Dedifferentiated amniotic fluid mesenchymal stem cell (primary cell): ENCODE measurements at regions not wholly inside any gene's neighbourhood (a gene's known extent, or its start where the extent isn't known, plus 50 kb on each side); places are given as distances from the start of the nearest gene placed in this dataset.
"Not testable (repeated sequence)": the region's sequence is repeated elsewhere in the genome, so short reads cannot be mapped to it uniquely, and the experiment has no call there.

Experiments used
- DNase-seq: peaks from one replicate; pipeline ENCODE4 v3.0.0-alpha.2; 2016; ENCODE audit errors: extremely low spot score

GRCh38 chr10:8173243-8173865 is 118.9 kb downstream of the GATA3 start:
- DNase-seq, result no peak

- no peak for DNase-seq
These were observed 119.4 kb downstream of the GATA3 start for GRCh38 chr10:8173866-8174243.

GRCh38 chr10:8174762-8175161 is 120.3 kb downstream of the GATA3 start:
- DNase-seq, result no peak

- DNase-seq, result not testable (repeated sequence)
These were observed 123.0 kb downstream of the GATA3 start for GRCh38 chr10:8177526-8177925.

- DNase-seq, result not testable (repeated sequence)
These were observed 125.3 kb downstream of the GATA3 start for GRCh38 chr10:8179773-8180172.

- no peak for DNase-seq
These were observed 126.0 kb downstream of the GATA3 start for GRCh38 chr10:8180360-8181109.

- DNase-seq, result no peak
These were observed 127.1 kb downstream of the GATA3 start for GRCh38 chr10:8181496-8182157.

- no peak for DNase-seq
These were observed 128.3 kb downstream of the GATA3 start for GRCh38 chr10:8182806-8183205.

- no peak for DNase-seq
These were observed 128.8 kb downstream of the GATA3 start for GRCh38 chr10:8183241-8183704.

- no peak for DNase-seq
These were observed 132.7 kb downstream of the GATA3 start for GRCh38 chr10:8187171-8187666.

GRCh38 chr10:8189458-8189857 is 135.0 kb downstream of the GATA3 start:
- DNase-seq, result no peak

GRCh38 chr10:8192301-8192700 is 137.8 kb downstream of the GATA3 start:
- no peak for DNase-seq

GRCh38 chr10:8193546-8193945 is 139.1 kb downstream of the GATA3 start:
- no peak for DNase-seq

GRCh38 chr10:8194050-8194449 is 139.6 kb downstream of the GATA3 start:
- no peak for DNase-seq

GRCh38 chr10:8206882-8207281 is 152.4 kb downstream of the GATA3 start:
- DNase-seq, result no peak

GRCh38 chr10:8211631-8212030 is 157.1 kb downstream of the GATA3 start:
- DNase-seq, result no peak

GRCh38 chr10:8213735-8214134 is 159.2 kb downstream of the GATA3 start:
- no peak for DNase-seq

GRCh38 chr10:8214587-8214986 is 160.1 kb downstream of the GATA3 start:
- no peak for DNase-seq

GRCh38 chr10:8216893-8217292 is 162.4 kb downstream of the GATA3 start:
- no peak for DNase-seq

- no peak for DNase-seq
These were observed 167.0 kb downstream of the GATA3 start for GRCh38 chr10:8221451-8221850.

GRCh38 chr10:8224591-8224990 is 170.1 kb downstream of the GATA3 start:
- no peak for DNase-seq

GRCh38 chr10:8225187-8225586 is 170.7 kb downstream of the GATA3 start:
- DNase-seq, result no peak

- no peak for DNase-seq
These were observed 172.8 kb downstream of the GATA3 start for GRCh38 chr10:8227246-8227645.
